22Rv1 (cell line): ENCODE measurements at regions not wholly inside any gene's neighbourhood (a gene's known extent, or its start where the extent isn't known, plus 50 kb on each side); places are given as distances from the start of the nearest gene placed in this dataset.

Source experiments
- CTCF ChIP-seq: fragments of 450-650 bp; IDR thresholded peaks from 2 replicates; pipeline ENCODE4 v1.5.1; 2017; ENCODE audit warnings: mild to moderate bottlenecking
- ZFX ChIP-seq: fragments of 450-650 bp; IDR thresholded peaks from 2 replicates; pipeline ENCODE4 v1.6.1; 2017; ENCODE audit warnings: antibody characterized with exemption, borderline replicate concordance

GRCh38 chr1:184889902-184890301, 84.4 kb downstream of the NIBAN1 start:
- TF ChIP-seq CTCF = no peak
- TF ChIP-seq ZFX = no peak
